ENCODE measurements at regions not wholly inside any gene's neighbourhood (a gene's known extent, or its start where the extent isn't known, plus 50 kb on each side); places are given as distances from the start of the nearest gene placed in this dataset.

- no peak for DNase-seq (ENCODE audit: unreplicated experiment)
- peaks cover 55% of the 10 kb centered on the region for H3K27me3 Mint-ChIP-seq (ENCODE audit: insufficient read depth, unreplicated experiment)
- H3K4me3 Mint-ChIP-seq (ENCODE audit: unreplicated experiment), result no peak overlapping the region
- H3K36me3 Mint-ChIP-seq (ENCODE audit: insufficient read depth, unreplicated experiment), result no peaks in the 10 kb centered on the region
- POLR2A ChIA-PET, result no interaction called here
- no peaks in the 10 kb centered on the region for H3K9me3 Mint-ChIP-seq (ENCODE audit: unreplicated experiment)
- H3K4me1 Mint-ChIP-seq (ENCODE audit: insufficient read depth, unreplicated experiment), result no peaks in the 10 kb centered on the region
- intact Hi-C loops (cut with micrococcal nuclease), result no loop called here
- no peak overlapping the region for H3K27ac Mint-ChIP-seq (ENCODE audit: low read depth, unreplicated experiment)
- CTCF ChIA-PET, result no interaction called here
- BruUV-seq (replicated peaks), result no TSS peak
- TF ChIP-seq CTCF (IDR thresholded peaks at IDR 0.05; ENCODE audit: unreplicated experiment), result no peak
These were observed 82.9 kb upstream of the ALDH1B1 start for GRCh38 chr9:38309324-38310195.

- Mint-ChIP-seq H3K27ac (ENCODE audit: low read depth, unreplicated experiment) (no peak overlapping the region), H3K4me3 (ENCODE audit: unreplicated experiment) (no peak overlapping the region), H3K27me3 (ENCODE audit: insufficient read depth, unreplicated experiment) (peaks cover 41% of the 10 kb centered on the region), H3K36me3 (ENCODE audit: insufficient read depth, unreplicated experiment) (no peaks in the 10 kb centered on the region), H3K4me1 (ENCODE audit: insufficient read depth, unreplicated experiment) (no peaks in the 10 kb centered on the region), H3K9me3 (ENCODE audit: unreplicated experiment) (no peaks in the 10 kb centered on the region)
- no peak for DNase-seq (ENCODE audit: unreplicated experiment)
- BruUV-seq (replicated peaks), result no TSS peak
- POLR2A ChIA-PET, result no interaction called here
- TF ChIP-seq CTCF (IDR thresholded peaks at IDR 0.05; ENCODE audit: unreplicated experiment), result no peak
- intact Hi-C loops (cut with micrococcal nuclease), result no loop called here
- CTCF ChIA-PET, result no interaction called here
These were observed 84.4 kb upstream of the ALDH1B1 start for GRCh38 chr9:38308136-38308535.

- intact Hi-C loops (cut with micrococcal nuclease), result no loop called here
- no peak overlapping the region for H3K4me3 Mint-ChIP-seq (ENCODE audit: unreplicated experiment)
- H3K27ac Mint-ChIP-seq (ENCODE audit: low read depth, unreplicated experiment), result no peak overlapping the region
- TF ChIP-seq CTCF (IDR thresholded peaks at IDR 0.05; ENCODE audit: unreplicated experiment), result no peak
- H3K36me3 Mint-ChIP-seq (ENCODE audit: insufficient read depth, unreplicated experiment), result no peaks in the 10 kb centered on the region
- POLR2A ChIA-PET, result no interaction called here
- CTCF ChIA-PET, result no interaction called here
- H3K4me1 Mint-ChIP-seq (ENCODE audit: insufficient read depth, unreplicated experiment), result no peaks in the 10 kb centered on the region
- H3K27me3 Mint-ChIP-seq (ENCODE audit: insufficient read depth, unreplicated experiment), result peaks cover 28% of the 10 kb centered on the region
- no TSS peak for BruUV-seq (replicated peaks)
- no peaks in the 10 kb centered on the region for H3K9me3 Mint-ChIP-seq (ENCODE audit: unreplicated experiment)
- DNase-seq (ENCODE audit: unreplicated experiment), result no peak
These were observed 85.6 kb upstream of the ALDH1B1 start for GRCh38 chr9:38306899-38307298.

GRCh38 chr9:38305582-38305981 lies 86.9 kb upstream of the ALDH1B1 start:
- no peak overlapping the region for H3K4me3 Mint-ChIP-seq (ENCODE audit: unreplicated experiment)
- DNase-seq (ENCODE audit: unreplicated experiment), result no peak
- H3K36me3 Mint-ChIP-seq (ENCODE audit: insufficient read depth, unreplicated experiment), result no peaks in the 10 kb centered on the region
- no peak overlapping the region for H3K27ac Mint-ChIP-seq (ENCODE audit: low read depth, unreplicated experiment)
- CTCF ChIA-PET, result interaction anchor here (0.9 kb wide), 1 partner anchor 9 kb away, joined by 3 read pairs; no protein-coding TSS in a partner anchor
- no peaks in the 10 kb centered on the region for H3K9me3 Mint-ChIP-seq (ENCODE audit: unreplicated experiment)
- POLR2A ChIA-PET, result no interaction called here
- intact Hi-C loops (cut with micrococcal nuclease), result no loop called here
- TF ChIP-seq CTCF (IDR thresholded peaks at IDR 0.05; ENCODE audit: unreplicated experiment), result no peak
- BruUV-seq (replicated peaks), result no TSS peak
- peaks cover 23% of the 10 kb centered on the region for H3K27me3 Mint-ChIP-seq (ENCODE audit: insufficient read depth, unreplicated experiment)
- no peaks in the 10 kb centered on the region for H3K4me1 Mint-ChIP-seq (ENCODE audit: insufficient read depth, unreplicated experiment)
